ENCODE measurements at regions not wholly inside any gene's neighbourhood (a gene's known extent, or its start where the extent isn't known, plus 50 kb on each side); places are given as distances from the start of the nearest gene placed in this dataset.

GRCh38 chrX:39507034-39507433 lies 590.7 kb downstream of the BCOR start:
- TF ChIP-seq, protein P1, sequence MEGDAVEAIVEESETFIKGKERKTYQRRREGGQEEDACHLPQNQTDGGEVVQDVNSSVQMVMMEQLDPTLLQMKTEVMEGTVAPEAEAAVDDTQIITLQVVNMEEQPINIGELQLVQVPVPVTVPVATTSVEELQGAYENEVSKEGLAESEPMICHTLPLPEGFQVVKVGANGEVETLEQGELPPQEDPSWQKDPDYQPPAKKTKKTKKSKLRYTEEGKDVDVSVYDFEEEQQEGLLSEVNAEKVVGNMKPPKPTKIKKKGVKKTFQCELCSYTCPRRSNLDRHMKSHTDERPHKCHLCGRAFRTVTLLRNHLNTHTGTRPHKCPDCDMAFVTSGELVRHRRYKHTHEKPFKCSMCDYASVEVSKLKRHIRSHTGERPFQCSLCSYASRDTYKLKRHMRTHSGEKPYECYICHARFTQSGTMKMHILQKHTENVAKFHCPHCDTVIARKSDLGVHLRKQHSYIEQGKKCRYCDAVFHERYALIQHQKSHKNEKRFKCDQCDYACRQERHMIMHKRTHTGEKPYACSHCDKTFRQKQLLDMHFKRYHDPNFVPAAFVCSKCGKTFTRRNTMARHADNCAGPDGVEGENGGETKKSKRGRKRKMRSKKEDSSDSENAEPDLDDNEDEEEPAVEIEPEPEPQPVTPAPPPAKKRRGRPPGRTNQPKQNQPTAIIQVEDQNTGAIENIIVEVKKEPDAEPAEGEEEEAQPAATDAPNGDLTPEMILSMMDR (conservative IDR thresholded peaks at IDR 0.05; ENCODE audit: low read depth, low read length), result no peak

GRCh38 chrX:39507617-39508299 lies 590.0 kb downstream of the BCOR start:
- no peak overlapping the region for H3K4me3 ChIP-seq (ENCODE audit: low read depth, low read length)
- DNase-seq (ENCODE audit: low read depth), result no peak
- TF ChIP-seq, protein P1 (conservative IDR thresholded peaks at IDR 0.05; ENCODE audit: low read depth, low read length), result no peak

More at GRCh38 chrX:39507034-39507433, 590.7 kb downstream of the BCOR start:
- no peak for DNase-seq (ENCODE audit: low read depth)
- no peak overlapping the region for H3K4me3 ChIP-seq (ENCODE audit: low read depth, low read length)

GRCh38 chrX:39508300-39508692 lies 589.5 kb downstream of the BCOR start:
- TF ChIP-seq, protein P1 (conservative IDR thresholded peaks at IDR 0.05; ENCODE audit: low read depth, low read length), result no peak
- DNase-seq (ENCODE audit: low read depth), result no peak
- no peak overlapping the region for H3K4me3 ChIP-seq (ENCODE audit: low read depth, low read length)

GRCh38 chrX:39509157-39509556 lies 588.6 kb downstream of the BCOR start:
- TF ChIP-seq, protein P1 (conservative IDR thresholded peaks at IDR 0.05; ENCODE audit: low read depth, low read length), result no peak
- no peak for DNase-seq (ENCODE audit: low read depth)
- no peak overlapping the region for H3K4me3 ChIP-seq (ENCODE audit: low read depth, low read length)

DNA sequence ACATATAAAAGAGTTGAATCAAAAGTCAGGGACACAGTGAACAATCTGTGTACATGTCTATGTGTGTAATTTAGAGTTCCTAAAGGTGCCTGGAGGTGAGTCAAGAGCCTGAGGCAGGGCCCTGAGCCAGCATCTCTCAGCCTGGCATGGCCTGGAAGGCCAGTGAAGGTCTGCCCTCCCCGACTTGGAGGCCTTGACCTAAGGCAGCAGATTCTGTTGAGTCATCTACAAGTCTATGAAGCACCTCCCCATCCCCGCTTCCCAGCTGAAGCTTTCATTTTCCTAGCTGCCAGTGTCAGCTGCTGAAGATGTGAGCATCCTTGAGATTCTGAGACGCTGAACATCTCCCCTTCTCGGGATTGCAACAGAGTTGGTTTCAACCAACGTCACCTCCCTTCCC lies 583.9 kb downstream of the BCOR start:
- DNase-seq (ENCODE audit: low read depth), result no peak
- no peak overlapping the region for H3K4me3 ChIP-seq (ENCODE audit: low read depth, low read length)
- TF ChIP-seq, protein P1 (conservative IDR thresholded peaks at IDR 0.05; ENCODE audit: low read depth, low read length), result no peak

DNA sequence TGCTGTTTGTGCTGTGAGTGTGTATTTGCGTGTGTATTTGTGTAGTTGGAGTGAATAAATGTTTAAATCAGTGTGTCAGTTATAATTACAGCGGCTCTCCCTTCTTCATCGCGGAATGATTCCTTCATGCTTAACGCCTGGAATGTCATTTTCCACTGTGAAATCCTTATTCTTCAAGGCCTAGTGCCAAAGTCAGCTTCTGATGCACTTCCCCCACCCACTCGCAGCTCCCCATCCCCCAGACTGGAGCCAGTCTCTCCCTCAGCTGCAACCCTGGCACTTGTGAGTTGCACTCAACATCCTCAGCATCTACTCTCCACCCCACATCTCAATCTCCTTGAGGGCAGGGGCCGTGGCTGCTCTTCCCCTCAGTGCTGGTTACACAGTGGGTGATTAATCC lies 583.0 kb downstream of the BCOR start:
- DNase-seq (ENCODE audit: low read depth), result no peak
- TF ChIP-seq, protein P1 (conservative IDR thresholded peaks at IDR 0.05; ENCODE audit: low read depth, low read length), result no peak
- no peak overlapping the region for H3K4me3 ChIP-seq (ENCODE audit: low read depth, low read length)

DNA sequence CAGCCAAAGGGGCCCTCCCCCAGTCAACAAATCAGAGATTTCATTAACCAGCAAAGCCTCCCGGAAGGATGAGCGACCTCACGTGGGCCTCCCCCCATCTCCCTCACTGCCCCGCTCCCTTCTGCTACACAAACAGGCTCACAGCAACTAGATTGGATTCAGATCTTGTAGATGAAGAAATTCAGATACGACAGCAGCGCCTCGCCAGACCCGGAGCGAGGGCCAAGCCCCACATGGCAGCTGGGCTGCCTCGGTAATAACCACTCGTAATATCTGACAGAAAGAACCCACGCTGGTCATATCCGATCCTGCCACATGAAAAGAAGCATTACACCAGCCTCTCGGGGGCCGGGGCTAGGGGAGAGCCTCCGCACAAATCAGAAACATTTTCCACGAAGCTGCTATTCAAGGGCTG lies 581.3 kb downstream of the BCOR start:
- TF ChIP-seq, protein P1 (conservative IDR thresholded peaks at IDR 0.05; ENCODE audit: low read depth, low read length), result no peak
- DNase-seq (ENCODE audit: low read depth), result no peak
- H3K4me3 ChIP-seq (ENCODE audit: low read depth, low read length), result no peak overlapping the region

All from choroid plexus epithelial cell (primary cell).